ENCODE measurements at regions not wholly inside any gene's neighbourhood (a gene's known extent, or its start where the extent isn't known, plus 50 kb on each side); places are given as distances from the start of the nearest gene placed in this dataset.

DNA sequence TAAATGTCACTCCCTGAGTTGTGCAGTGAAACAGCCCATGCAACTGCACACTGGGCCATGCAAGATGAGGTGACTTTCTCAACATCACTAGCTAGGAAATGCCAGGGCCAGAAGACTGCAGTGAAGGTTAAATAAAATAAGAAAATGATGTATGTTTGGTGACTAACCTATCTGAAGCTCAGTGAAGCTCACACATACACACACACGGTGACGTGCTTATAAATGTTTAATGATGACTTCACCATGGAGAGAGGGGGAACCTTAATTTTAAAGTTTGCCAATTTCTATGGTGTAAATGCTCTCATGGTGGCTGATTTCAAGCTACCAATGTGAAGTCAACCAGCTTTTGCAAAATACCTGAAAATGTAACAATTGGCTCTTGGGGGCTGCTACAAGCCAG lies 166.4 kb downstream of the MAF start:
- 96% methylated on average over 2 of the region's 2 CpGs for WGBS (ENCODE audit: low lambda C conversion rate, missing lambda C conversion rate)
- Histone ChIP-seq H3K79me2 (no peaks in the 10 kb centered on the region), H3K36me3 (replicated peaks; ENCODE audit: insufficient read depth, low read depth) (no peaks in the 10 kb centered on the region), H3K9me3 (ENCODE audit: low read depth) (no peaks in the 10 kb centered on the region), H3K27ac (no peak overlapping the region), H3K27me3 (no peaks in the 10 kb centered on the region), H3K4me2 (no peak overlapping the region), H3K4me1 (ENCODE audit: insufficient read depth) (peaks cover 13% of the 10 kb centered on the region), H2AFZ (no peak overlapping the region), H3K9me2 (replicated peaks; ENCODE audit: insufficient read depth) (no peaks in the 10 kb centered on the region), H4K20me1 (ENCODE audit: insufficient read depth, poor library complexity, severe bottlenecking) (no peaks in the 10 kb centered on the region), H3K4me3 (no peak overlapping the region)
- TF ChIP-seq, protein P1, sequence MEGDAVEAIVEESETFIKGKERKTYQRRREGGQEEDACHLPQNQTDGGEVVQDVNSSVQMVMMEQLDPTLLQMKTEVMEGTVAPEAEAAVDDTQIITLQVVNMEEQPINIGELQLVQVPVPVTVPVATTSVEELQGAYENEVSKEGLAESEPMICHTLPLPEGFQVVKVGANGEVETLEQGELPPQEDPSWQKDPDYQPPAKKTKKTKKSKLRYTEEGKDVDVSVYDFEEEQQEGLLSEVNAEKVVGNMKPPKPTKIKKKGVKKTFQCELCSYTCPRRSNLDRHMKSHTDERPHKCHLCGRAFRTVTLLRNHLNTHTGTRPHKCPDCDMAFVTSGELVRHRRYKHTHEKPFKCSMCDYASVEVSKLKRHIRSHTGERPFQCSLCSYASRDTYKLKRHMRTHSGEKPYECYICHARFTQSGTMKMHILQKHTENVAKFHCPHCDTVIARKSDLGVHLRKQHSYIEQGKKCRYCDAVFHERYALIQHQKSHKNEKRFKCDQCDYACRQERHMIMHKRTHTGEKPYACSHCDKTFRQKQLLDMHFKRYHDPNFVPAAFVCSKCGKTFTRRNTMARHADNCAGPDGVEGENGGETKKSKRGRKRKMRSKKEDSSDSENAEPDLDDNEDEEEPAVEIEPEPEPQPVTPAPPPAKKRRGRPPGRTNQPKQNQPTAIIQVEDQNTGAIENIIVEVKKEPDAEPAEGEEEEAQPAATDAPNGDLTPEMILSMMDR (IDR thresholded peaks at IDR 0.05; ENCODE audit: poor library complexity) = no peak
- TF ChIP-seq EZH2phosphoT487 (IDR thresholded peaks at IDR 0.05; ENCODE audit: low read depth, severe bottlenecking, unreplicated experiment) (no peak), EZH2 (IDR thresholded peaks at IDR 0.05; ENCODE audit: borderline replicate concordance) (no peak)
- DNase-seq (ENCODE audit: low spot score) = no peak

DNA sequence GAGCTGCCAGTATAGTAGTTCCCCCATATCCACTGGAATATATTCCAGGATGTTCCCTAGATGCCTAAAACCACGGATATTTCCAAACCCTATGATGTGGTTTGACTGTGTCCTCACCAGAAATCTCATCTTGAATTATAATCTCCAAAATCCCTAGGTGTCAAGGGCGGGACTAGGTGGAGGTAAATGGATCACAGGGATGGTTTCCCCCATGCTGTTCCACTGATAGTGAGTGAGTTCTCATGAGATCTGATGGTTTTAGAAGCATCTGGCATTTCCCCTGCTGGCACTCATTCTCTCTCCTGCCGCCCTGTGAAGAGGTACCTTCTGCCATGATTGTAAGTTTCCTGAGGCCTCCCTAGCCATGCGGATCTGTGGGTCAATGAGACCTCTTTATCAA lies 168.6 kb downstream of the MAF start:
- no peaks in the 10 kb centered on the region for H3K27me3 ChIP-seq
- H3K9me3 ChIP-seq (ENCODE audit: low read depth) = no peaks in the 10 kb centered on the region
- no peak overlapping the region for H3K4me2 ChIP-seq
- no peaks in the 10 kb centered on the region for H3K36me3 ChIP-seq (replicated peaks; ENCODE audit: insufficient read depth, low read depth)
- no peaks in the 10 kb centered on the region for H4K20me1 ChIP-seq (ENCODE audit: insufficient read depth, poor library complexity, severe bottlenecking)
- H2AFZ ChIP-seq = no peak overlapping the region
- TF ChIP-seq EZH2 (IDR thresholded peaks at IDR 0.05; ENCODE audit: borderline replicate concordance) (no peak), EZH2phosphoT487 (IDR thresholded peaks at IDR 0.05; ENCODE audit: low read depth, severe bottlenecking, unreplicated experiment) (no peak)
- TF ChIP-seq, protein P1 (IDR thresholded peaks at IDR 0.05; ENCODE audit: poor library complexity) = no peak
- H3K4me3 ChIP-seq = no peak overlapping the region
- peaks cover 13% of the 10 kb centered on the region for H3K4me1 ChIP-seq (ENCODE audit: insufficient read depth)
- no peak overlapping the region for H3K27ac ChIP-seq
- no peaks in the 10 kb centered on the region for H3K79me2 ChIP-seq
- H3K9me2 ChIP-seq (replicated peaks; ENCODE audit: insufficient read depth) = no peaks in the 10 kb centered on the region
- WGBS (ENCODE audit: low lambda C conversion rate, missing lambda C conversion rate) = 87% methylated on average over 4 of the region's 4 CpGs
- DNase-seq (ENCODE audit: low spot score) = no peak

DNA sequence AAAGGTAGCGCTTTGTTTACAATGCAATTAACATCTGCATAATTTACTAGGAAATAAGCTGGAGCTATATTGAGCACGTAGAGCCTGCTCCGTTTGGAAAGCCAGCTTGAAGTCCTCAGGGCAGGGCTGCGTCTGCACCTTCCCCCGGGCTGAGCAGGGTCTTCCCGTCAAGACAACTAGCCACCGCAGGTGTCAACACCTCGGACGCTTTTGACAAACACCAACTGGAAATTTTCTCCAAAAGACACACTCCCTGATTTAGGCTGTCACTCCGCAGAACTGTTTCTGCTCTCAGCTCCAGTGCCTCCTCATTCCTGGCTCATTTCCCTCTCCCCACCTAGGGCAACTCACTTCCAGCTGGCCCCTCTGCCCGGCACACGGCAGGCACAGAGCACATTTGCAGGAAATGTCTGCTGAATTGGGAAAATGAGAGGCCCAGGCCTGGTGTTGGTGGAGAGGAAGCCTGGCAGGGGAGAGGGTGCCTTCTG lies 170.3 kb downstream of the MAF start:
- 39% methylated on average over 12 of the region's 12 CpGs for WGBS (ENCODE audit: low lambda C conversion rate, missing lambda C conversion rate)
- TF ChIP-seq, protein P1 (IDR thresholded peaks at IDR 0.05; ENCODE audit: poor library complexity) = no peak
- no peak for TF ChIP-seq EZH2phosphoT487 (IDR thresholded peaks at IDR 0.05; ENCODE audit: low read depth, severe bottlenecking, unreplicated experiment)
- no peak for TF ChIP-seq EZH2 (IDR thresholded peaks at IDR 0.05; ENCODE audit: borderline replicate concordance)
- no peak overlapping the region for H2AFZ ChIP-seq
- H3K27me3 ChIP-seq = no peaks in the 10 kb centered on the region
- peak overlapping the region; percentile 65 for H3K4me2 ChIP-seq
- H3K79me2 ChIP-seq = no peaks in the 10 kb centered on the region
- DNase-seq (ENCODE audit: low spot score) = no peak
- H3K36me3 ChIP-seq (replicated peaks; ENCODE audit: insufficient read depth, low read depth) = no peaks in the 10 kb centered on the region
- no peaks in the 10 kb centered on the region for H3K9me2 ChIP-seq (replicated peaks; ENCODE audit: insufficient read depth)
- H3K4me3 ChIP-seq = no peak overlapping the region
- H4K20me1 ChIP-seq (ENCODE audit: insufficient read depth, poor library complexity, severe bottlenecking) = no peaks in the 10 kb centered on the region
- no peaks in the 10 kb centered on the region for H3K9me3 ChIP-seq (ENCODE audit: low read depth)
- peaks cover 13% of the 10 kb centered on the region for H3K4me1 ChIP-seq (ENCODE audit: insufficient read depth)
- no peak overlapping the region for H3K27ac ChIP-seq
